ENCODE measurements at regions not wholly inside any gene's neighbourhood (a gene's known extent, or its start where the extent isn't known, plus 50 kb on each side); places are given as distances from the start of the nearest gene placed in this dataset.

DNA sequence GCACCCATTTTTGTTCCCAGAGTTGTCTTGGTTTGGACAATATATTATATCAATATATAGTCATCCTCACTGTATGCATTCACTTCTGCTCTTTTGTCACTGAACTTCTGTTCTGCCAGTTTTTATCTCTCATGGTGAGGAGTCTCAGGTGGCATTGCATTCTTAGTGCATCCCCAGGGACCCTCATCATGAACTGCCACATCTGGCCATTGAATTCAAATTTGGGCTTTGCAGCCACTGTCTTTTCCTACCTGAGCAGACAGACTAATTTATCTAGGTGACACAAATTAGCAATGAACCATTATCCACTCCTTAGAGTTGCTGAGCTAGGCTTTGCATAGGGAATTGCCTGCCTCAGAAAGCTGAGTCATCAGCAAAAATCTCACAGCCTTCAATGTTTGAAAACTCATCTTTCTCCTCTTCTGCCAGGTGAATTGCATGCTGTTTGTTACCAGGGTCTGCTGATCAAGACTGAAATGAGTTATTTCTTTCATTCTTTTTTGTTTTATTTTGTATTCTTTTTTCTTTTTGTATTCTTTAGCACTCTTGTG is 316.8 kb upstream of the MTPN start:
- H3K4me3 ChIP-seq (ENCODE audit: insufficient read depth, low read length, poor library complexity, severe bottlenecking): peak overlapping the region; percentile 22
- TF ChIP-seq EZH2phosphoT487 (conservative IDR thresholded peaks at IDR 0.05; ENCODE audit: low read length): no peak
- no peak for TF ChIP-seq CTCF (IDR thresholded peaks at IDR 0.05; ENCODE audit: insufficient read depth, low read length, poor library complexity, severe bottlenecking)
- no peaks in the 10 kb centered on the region for H3K79me2 ChIP-seq (ENCODE audit: insufficient read depth, low read length)
- 0 out of 2 replicates have a peak, but pooled peaks cover 12% of the 10 kb centered on the region for H3F3A ChIP-seq (ENCODE audit: insufficient read depth)
- no peaks in the 10 kb centered on the region for H3K27me3 ChIP-seq (ENCODE audit: low read length)
- no peaks in the 10 kb centered on the region for H3K36me3 ChIP-seq (ENCODE audit: low read length)
- no peaks in the 10 kb centered on the region for H4K20me1 ChIP-seq (ENCODE audit: low read depth, low read length)
- H3K4me2 ChIP-seq (ENCODE audit: low read depth, low read length, poor library complexity, severe bottlenecking): peak overlapping the region; percentile 60
- H3K9ac ChIP-seq (ENCODE audit: low read length): no peak overlapping the region
- H3K27ac ChIP-seq (ENCODE audit: low read depth, low read length): peak overlapping the region; percentile 73
- H3K9me3 ChIP-seq (ENCODE audit: insufficient read depth, low read length): no peaks in the 10 kb centered on the region
- H3K9me2 ChIP-seq (replicated peaks; ENCODE audit: insufficient read depth, low read length): no peaks in the 10 kb centered on the region
- H2AFZ ChIP-seq (ENCODE audit: low read depth, low read length, severe bottlenecking): peak overlapping the region; percentile 39

GRCh38 chr7:136293272-136293671 is 316.1 kb upstream of the MTPN start:
- Histone ChIP-seq H3F3A (ENCODE audit: insufficient read depth) (0 out of 2 replicates have a peak, but pooled peaks cover 12% of the 10 kb centered on the region), H4K20me1 (ENCODE audit: low read depth, low read length) (no peaks in the 10 kb centered on the region), H3K9me2 (replicated peaks; ENCODE audit: insufficient read depth, low read length) (no peaks in the 10 kb centered on the region), H3K79me2 (ENCODE audit: insufficient read depth, low read length) (no peaks in the 10 kb centered on the region), H3K4me2 (ENCODE audit: low read depth, low read length, poor library complexity, severe bottlenecking) (peak overlapping the region; percentile 60), H3K27ac (ENCODE audit: low read depth, low read length) (peak overlapping the region; percentile 73), H3K4me3 (ENCODE audit: insufficient read depth, low read length, poor library complexity, severe bottlenecking) (peak overlapping the region; percentile 22), H3K9me3 (ENCODE audit: insufficient read depth, low read length) (no peaks in the 10 kb centered on the region), H3K9ac (ENCODE audit: low read length) (peak overlapping the region; percentile 11; the same call in 1 of the 2 replicates), H3K36me3 (ENCODE audit: low read length) (no peaks in the 10 kb centered on the region), H2AFZ (ENCODE audit: low read depth, low read length, severe bottlenecking) (peak overlapping the region; percentile 39), H3K27me3 (ENCODE audit: low read length) (no peaks in the 10 kb centered on the region)
- TF ChIP-seq CTCF (IDR thresholded peaks at IDR 0.05; ENCODE audit: insufficient read depth, low read length, poor library complexity, severe bottlenecking) (no peak), EZH2phosphoT487 (conservative IDR thresholded peaks at IDR 0.05; ENCODE audit: low read length) (no peak)

DNA sequence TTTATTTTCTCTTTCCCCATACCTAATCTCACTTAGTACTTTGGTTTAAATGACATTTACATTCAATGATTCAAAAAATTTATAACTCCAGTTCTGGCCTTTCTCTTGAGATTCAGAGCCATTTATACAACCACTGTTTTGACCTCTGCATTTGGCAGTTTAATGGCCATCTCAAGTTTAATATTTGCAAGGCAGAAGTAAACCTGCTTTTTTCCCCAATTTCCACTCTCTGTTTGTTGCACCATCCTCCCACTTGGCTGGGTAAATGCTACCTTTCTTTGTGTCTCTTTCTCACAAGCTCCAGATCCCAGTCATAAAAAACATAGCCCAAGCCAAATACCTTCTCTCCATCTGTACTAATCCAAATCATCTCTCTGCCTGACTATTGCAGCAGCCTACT is 315.2 kb upstream of the MTPN start:
- Histone ChIP-seq H2AFZ (ENCODE audit: low read depth, low read length, severe bottlenecking) (no peak overlapping the region), H3K9me2 (replicated peaks; ENCODE audit: insufficient read depth, low read length) (no peaks in the 10 kb centered on the region), H3K4me3 (ENCODE audit: insufficient read depth, low read length, poor library complexity, severe bottlenecking) (no peak overlapping the region), H3K27me3 (ENCODE audit: low read length) (no peaks in the 10 kb centered on the region), H3K9me3 (ENCODE audit: insufficient read depth, low read length) (no peaks in the 10 kb centered on the region), H3K36me3 (ENCODE audit: low read length) (no peaks in the 10 kb centered on the region), H4K20me1 (ENCODE audit: low read depth, low read length) (no peaks in the 10 kb centered on the region), H3K27ac (ENCODE audit: low read depth, low read length) (no peak overlapping the region), H3K9ac (ENCODE audit: low read length) (no peak overlapping the region), H3K4me2 (ENCODE audit: low read depth, low read length, poor library complexity, severe bottlenecking) (peak overlapping the region; percentile 60), H3K79me2 (ENCODE audit: insufficient read depth, low read length) (no peaks in the 10 kb centered on the region), H3F3A (ENCODE audit: insufficient read depth) (0 out of 2 replicates have a peak, but pooled peaks cover 12% of the 10 kb centered on the region)
- no peak for TF ChIP-seq CTCF (IDR thresholded peaks at IDR 0.05; ENCODE audit: insufficient read depth, low read length, poor library complexity, severe bottlenecking)
- no peak for TF ChIP-seq EZH2phosphoT487 (conservative IDR thresholded peaks at IDR 0.05; ENCODE audit: low read length)
